GM12878 (cell line): ENCODE measurements at regions not wholly inside any gene's neighbourhood (a gene's known extent, or its start where the extent isn't known, plus 50 kb on each side); places are given as distances from the start of the nearest gene placed in this dataset.

ENCODE experiments used
- ATAC-seq: fragments of 200-7000 bp; cut with Tn5 transposase; 3 replicates; pipeline ENCODE4 v1.9.1; 2020; ENCODE audit warnings: mild to moderate bottlenecking, moderate library complexity
- BruUV-seq: library from RNA; stranded (reverse); fragments of 400-500 nt; replicated peaks from 2 replicates; lab custom pipeline; 2021; lab: Mats Ljungman, UMichigan
- CTCF ChIA-PET: fragments of 300-600 bp; sonication (Branson Sonifier 250); formaldehyde crosslinking; extraction: SDS; loops from one replicate; lab custom pipeline; 2021; ENCODE audit warnings: inconsistent platforms; lab: Yijun Ruan, JAX
- POLR2A ChIA-PET: fragments of 350-600 bp; formaldehyde crosslinking; extraction: SDS; loops from one replicate; lab custom pipeline; 2021; ENCODE audit warnings: inconsistent platforms; lab: Charles Lee
- RAD21 ChIA-PET: fragments of 300-600 bp; sonication (Branson Sonifier 250); formaldehyde crosslinking; loops from one replicate; lab custom pipeline; 2023; ENCODE audit warnings: antibody characterized with exemption; ENCODE audit not compliant: unreplicated experiment; lab: Charles Lee
- SMC1A ChIA-PET: fragments of 300-600 bp; sonication (Branson Sonifier 250); formaldehyde crosslinking; loops from one replicate; lab custom pipeline; 2023; ENCODE audit not compliant: unreplicated experiment, uncharacterized antibody; lab: Charles Lee
- DNase-seq: peaks from one replicate; pipeline ENCODE4 v3.0.0-alpha.2; 2011; ENCODE audit warnings: low read depth, low spot score
- FAIRE-seq: peaks from 3 replicates; lab custom pipeline; 2011; peaks lifted over from hg19 to GRCh38; lab: Jason Lieb, UNC
- H2AFZ ChIP-seq: 2 replicates; pipeline ENCODE4 v1.6.0; 2011; ENCODE audit warnings: low read depth, low read length, control low read depth; ENCODE audit not compliant: control insufficient read depth
- H3K27ac ChIP-seq: 2 replicates; pipeline ENCODE4 v1.5.1; 2011; ENCODE audit warnings: control low read depth; ENCODE audit not compliant: control insufficient read depth, insufficient read depth
- H3K27me3 ChIP-seq, 2 experiments: replicated peaks in 1 of 2; 2 replicates each; pipeline versions ENCODE4 v1.6.0 to v1.6.1; 2011; ENCODE audit warnings: low read length in 1 of 2; ENCODE audit not compliant: control insufficient read depth in 2 of 2, insufficient read depth in 2 of 2
- H3K36me3 ChIP-seq, 2 experiments: 2 replicates each; pipeline ENCODE4 v1.5.1; 2011; ENCODE audit warnings: low read length in 1 of 2; ENCODE audit not compliant: control insufficient read depth in 2 of 2, insufficient read depth in 2 of 2
- H3K4me1 ChIP-seq: 2 replicates; pipeline ENCODE4 v1.6.1; 2011; ENCODE audit warnings: mild to moderate bottlenecking, low read length, moderate library complexity, mixed read lengths; ENCODE audit not compliant: control insufficient read depth, insufficient read depth
- H3K4me2 ChIP-seq: 2 replicates; pipeline ENCODE4 v1.6.0; 2011; ENCODE audit warnings: control low read depth; ENCODE audit not compliant: control insufficient read depth, insufficient read depth
- H3K4me3 ChIP-seq: fragments of 200-600 bp; sonication (generic); 2 replicates; pipeline ENCODE4 v1.5.1; 2016
- H3K79me2 ChIP-seq: 2 replicates; pipeline ENCODE4 v1.6.0; 2011; ENCODE audit warnings: low read length; ENCODE audit not compliant: control insufficient read depth, insufficient read depth
- H3K9ac ChIP-seq: 2 replicates; pipeline ENCODE4 v1.8.0; 2011; ENCODE audit warnings: low read length, control low read depth, mixed read lengths; ENCODE audit not compliant: control insufficient read depth, insufficient read depth
- H3K9me3 ChIP-seq: replicated peaks from 3 replicates; pipeline ENCODE4 v1.5.1; 2011; ENCODE audit warnings: mild to moderate bottlenecking, low read length; ENCODE audit not compliant: control insufficient read depth, insufficient read depth
- H4K20me1 ChIP-seq: 2 replicates; pipeline ENCODE4 v1.6.0; 2011; ENCODE audit not compliant: control insufficient read depth, insufficient read depth
- MTA2 ChIP-seq: fragments of 450-650 bp; IDR thresholded peaks from 2 replicates; pipeline ENCODE4 v1.6.1; 2016; ENCODE audit warnings: low read depth, mild to moderate bottlenecking, moderate library complexity
- NRF1 ChIP-seq: conservative IDR thresholded peaks from 2 replicates; pipeline ENCODE4 v1.6.1; 2011; ENCODE audit warnings: mild to moderate bottlenecking, low read depth, low read length, improper control_type of control experiment
- WGBS: methylation state at CpG from one replicate; pipeline ENCODE4 v1.1.6; 2016; ENCODE audit warnings: low lambda C conversion rate; ENCODE audit not compliant: insufficient replicate concordance, insufficient coverage; ENCODE audit errors: missing lambda C conversion rate; 5-methylcytosine and 5-hydroxymethylcytosine counted together
- in situ Hi-C: fragments of 300-500 bp; cut with MboI; formaldehyde crosslinking; loops from 9 replicates; pipeline ENCODE4 v1.14.3; 2018; ENCODE audit warnings: mixed read lengths
- intact Hi-C: fragments of 100-400 bp; cut with micrococcal nuclease; formaldehyde crosslinking; loops from one replicate; pipeline ENCODE4 v1.14.2; 2022; ENCODE audit not compliant: unreplicated experiment
- TF ChIP-seq, protein P1 (sequence below): fragments of 150-350 bp; IDR thresholded peaks from 2 replicates; pipeline ENCODE4 v1.6.1; 2014; ENCODE audit warnings: mild to moderate bottlenecking, low read depth, low read length
- TF ChIP-seq, protein P2 (sequence below): IDR thresholded peaks from 2 replicates; pipeline ENCODE4 v1.6.1; 2012; ENCODE audit warnings: low read depth, low read length, improper control_type of control experiment
- TF ChIP-seq, protein P3 (sequence below): fragments of 450-650 bp; IDR thresholded peaks from 2 replicates; pipeline ENCODE4 v1.6.1; 2017; ENCODE audit warnings: mild to moderate bottlenecking, moderate library complexity

DNA sequence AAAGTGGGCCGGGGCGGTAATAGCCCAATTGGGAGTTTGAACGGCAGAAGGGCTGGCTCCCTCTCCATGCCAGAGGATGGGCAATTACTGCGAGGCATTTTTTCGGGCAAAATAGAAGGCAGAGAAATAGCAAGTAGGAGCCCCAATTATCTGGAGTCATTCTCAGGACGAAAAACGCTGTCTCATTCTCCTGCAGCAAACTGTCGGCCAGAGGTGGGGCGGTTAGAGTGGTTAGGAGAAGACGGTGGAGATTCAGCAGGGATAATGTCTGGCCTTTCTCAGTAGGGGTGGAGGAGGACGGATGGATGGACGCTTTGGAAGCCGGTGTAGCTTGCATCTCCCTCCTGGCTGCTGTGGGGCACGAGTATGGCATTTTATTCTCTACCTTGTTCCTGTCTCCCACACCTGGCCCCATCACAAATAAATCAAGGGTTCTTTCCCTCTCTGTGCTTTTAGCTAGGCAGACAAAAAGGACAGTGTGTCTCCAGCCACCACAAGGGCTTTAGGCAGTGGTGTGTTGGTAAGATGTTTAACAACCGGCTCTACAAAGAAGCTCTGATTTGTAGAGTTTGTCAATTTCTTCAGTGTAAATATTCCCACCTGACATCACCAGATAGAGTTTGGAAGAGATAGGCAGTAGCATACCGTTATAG is 140.5 kb upstream of the LHX5 start:
- Histone ChIP-seq H3K9ac (no peak overlapping the region), H2AFZ (no peak overlapping the region), H3K4me3 (no peak overlapping the region), H3K4me2 (no peak overlapping the region), H3K27me3 (peaks cover 4 to 7% of the 10 kb centered on the region in 2 experiments; a peak in 3 of 4 replicates), H3K36me3 (no peaks in the 10 kb centered on the region), H3K27ac (no peak overlapping the region), H3K4me1 (no peaks in the 10 kb centered on the region), H3K9me3 (no peaks in the 10 kb centered on the region)
- CTCF ChIA-PET = no interaction called here
- in situ Hi-C loops = no loop called here
- FAIRE-seq = no peak
- BruUV-seq = no TSS peak
- POLR2A ChIA-PET = no interaction called here
- no peak for DNase-seq
- SMC1A ChIA-PET = no interaction called here
- no peak for ATAC-seq
- intact Hi-C loops = no loop called here
- RAD21 ChIA-PET = no interaction called here
- WGBS = 16% methylated on average over 16 of the region's 16 CpGs
- TF ChIP-seq MTA2 = no peak
- TF ChIP-seq, protein P1, sequence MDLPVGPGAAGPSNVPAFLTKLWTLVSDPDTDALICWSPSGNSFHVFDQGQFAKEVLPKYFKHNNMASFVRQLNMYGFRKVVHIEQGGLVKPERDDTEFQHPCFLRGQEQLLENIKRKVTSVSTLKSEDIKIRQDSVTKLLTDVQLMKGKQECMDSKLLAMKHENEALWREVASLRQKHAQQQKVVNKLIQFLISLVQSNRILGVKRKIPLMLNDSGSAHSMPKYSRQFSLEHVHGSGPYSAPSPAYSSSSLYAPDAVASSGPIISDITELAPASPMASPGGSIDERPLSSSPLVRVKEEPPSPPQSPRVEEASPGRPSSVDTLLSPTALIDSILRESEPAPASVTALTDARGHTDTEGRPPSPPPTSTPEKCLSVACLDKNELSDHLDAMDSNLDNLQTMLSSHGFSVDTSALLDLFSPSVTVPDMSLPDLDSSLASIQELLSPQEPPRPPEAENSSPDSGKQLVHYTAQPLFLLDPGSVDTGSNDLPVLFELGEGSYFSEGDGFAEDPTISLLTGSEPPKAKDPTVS = no peak
- TF ChIP-seq, protein P2, sequence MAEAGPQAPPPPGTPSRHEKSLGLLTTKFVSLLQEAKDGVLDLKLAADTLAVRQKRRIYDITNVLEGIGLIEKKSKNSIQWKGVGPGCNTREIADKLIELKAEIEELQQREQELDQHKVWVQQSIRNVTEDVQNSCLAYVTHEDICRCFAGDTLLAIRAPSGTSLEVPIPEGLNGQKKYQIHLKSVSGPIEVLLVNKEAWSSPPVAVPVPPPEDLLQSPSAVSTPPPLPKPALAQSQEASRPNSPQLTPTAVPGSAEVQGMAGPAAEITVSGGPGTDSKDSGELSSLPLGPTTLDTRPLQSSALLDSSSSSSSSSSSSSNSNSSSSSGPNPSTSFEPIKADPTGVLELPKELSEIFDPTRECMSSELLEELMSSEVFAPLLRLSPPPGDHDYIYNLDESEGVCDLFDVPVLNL = no peak
- TF ChIP-seq NRF1 = no peak
- TF ChIP-seq, protein P3, sequence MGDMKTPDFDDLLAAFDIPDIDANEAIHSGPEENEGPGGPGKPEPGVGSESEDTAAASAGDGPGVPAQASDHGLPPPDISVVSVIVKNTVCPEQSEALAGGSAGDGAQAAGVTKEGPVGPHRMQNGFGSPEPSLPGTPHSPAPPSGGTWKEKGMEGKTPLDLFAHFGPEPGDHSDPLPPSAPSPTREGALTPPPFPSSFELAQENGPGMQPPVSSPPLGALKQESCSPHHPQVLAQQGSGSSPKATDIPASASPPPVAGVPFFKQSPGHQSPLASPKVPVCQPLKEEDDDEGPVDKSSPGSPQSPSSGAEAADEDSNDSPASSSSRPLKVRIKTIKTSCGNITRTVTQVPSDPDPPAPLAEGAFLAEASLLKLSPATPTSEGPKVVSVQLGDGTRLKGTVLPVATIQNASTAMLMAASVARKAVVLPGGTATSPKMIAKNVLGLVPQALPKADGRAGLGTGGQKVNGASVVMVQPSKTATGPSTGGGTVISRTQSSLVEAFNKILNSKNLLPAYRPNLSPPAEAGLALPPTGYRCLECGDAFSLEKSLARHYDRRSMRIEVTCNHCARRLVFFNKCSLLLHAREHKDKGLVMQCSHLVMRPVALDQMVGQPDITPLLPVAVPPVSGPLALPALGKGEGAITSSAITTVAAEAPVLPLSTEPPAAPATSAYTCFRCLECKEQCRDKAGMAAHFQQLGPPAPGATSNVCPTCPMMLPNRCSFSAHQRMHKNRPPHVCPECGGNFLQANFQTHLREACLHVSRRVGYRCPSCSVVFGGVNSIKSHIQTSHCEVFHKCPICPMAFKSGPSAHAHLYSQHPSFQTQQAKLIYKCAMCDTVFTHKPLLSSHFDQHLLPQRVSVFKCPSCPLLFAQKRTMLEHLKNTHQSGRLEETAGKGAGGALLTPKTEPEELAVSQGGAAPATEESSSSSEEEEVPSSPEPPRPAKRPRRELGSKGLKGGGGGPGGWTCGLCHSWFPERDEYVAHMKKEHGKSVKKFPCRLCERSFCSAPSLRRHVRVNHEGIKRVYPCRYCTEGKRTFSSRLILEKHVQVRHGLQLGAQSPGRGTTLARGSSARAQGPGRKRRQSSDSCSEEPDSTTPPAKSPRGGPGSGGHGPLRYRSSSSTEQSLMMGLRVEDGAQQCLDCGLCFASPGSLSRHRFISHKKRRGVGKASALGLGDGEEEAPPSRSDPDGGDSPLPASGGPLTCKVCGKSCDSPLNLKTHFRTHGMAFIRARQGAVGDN = no peak
- TF ChIP-seq, all 136 proteins: peak for 0
- Histone ChIP-seq H4K20me1 (no peaks in the 10 kb centered on the region), H3K79me2 (no peaks in the 10 kb centered on the region)
